ENCODE measurements at regions not wholly inside any gene's neighbourhood (a gene's known extent, or its start where the extent isn't known, plus 50 kb on each side); places are given as distances from the start of the nearest gene placed in this dataset.

DNA sequence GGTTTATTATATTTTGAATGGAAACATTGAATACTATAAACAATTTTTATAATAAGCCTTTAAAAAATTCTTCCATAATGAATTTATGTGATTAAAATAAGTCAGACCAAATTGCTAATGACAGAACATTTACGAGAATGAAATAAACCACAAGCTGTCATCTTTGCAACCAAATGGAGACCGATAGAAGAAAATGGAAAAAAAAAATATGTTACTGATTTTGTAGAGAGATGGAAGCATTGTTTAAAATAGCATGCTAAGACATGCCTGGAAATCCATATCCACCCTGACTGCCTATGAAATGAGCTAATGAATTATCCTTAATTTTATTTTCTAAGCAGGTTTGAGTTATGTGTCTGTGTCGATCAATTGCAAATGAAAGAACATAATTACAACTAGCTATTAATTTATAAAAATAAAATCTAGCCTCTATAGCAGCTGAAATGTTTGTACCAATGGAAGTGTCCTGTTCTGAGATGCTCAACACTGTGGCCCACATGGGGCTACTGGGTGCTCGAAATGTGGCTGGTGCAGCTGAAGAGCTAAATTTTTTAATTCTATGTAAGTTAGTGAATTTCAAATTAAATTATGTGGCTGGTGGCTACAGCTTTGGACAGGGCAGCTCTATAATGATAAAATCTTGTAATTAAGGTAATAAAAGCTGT lies 832.8 kb downstream of the RNF144A start:
- Histone ChIP-seq H2AFZ (ENCODE audit: low read length) (no peak overlapping the region), H3K4me3 (ENCODE audit: low read length, poor library complexity, severe bottlenecking) (no peak overlapping the region), H3K9me3 (ENCODE audit: insufficient read depth, low read depth, low read length) (no peaks in the 10 kb centered on the region), H3K79me2 (ENCODE audit: insufficient read depth, low read length) (no peaks in the 10 kb centered on the region), H3K9ac (ENCODE audit: low read depth, low read length, poor library complexity, severe bottlenecking) (no peak overlapping the region), H3K4me1 (ENCODE audit: insufficient read depth, low read length, poor library complexity, severe bottlenecking) (peaks cover 15% of the 10 kb centered on the region), H4K20me1 (ENCODE audit: insufficient read depth, low read length, poor library complexity, severe bottlenecking) (no peaks in the 10 kb centered on the region), H3F3A (ENCODE audit: low read depth) (no peaks in the 10 kb centered on the region), H3K4me2 (ENCODE audit: low read depth, low read length, poor library complexity, severe bottlenecking) (no peak overlapping the region), H3K27me3 (ENCODE audit: insufficient read depth, low read length, poor library complexity, severe bottlenecking) (no peaks in the 10 kb centered on the region), H3K9me2 (replicated peaks; ENCODE audit: low read depth, low read length) (no peaks in the 10 kb centered on the region), H3K36me3 (ENCODE audit: insufficient read depth, low read length) (no peaks in the 10 kb centered on the region)
- TF ChIP-seq EZH2phosphoT487 (IDR thresholded peaks at IDR 0.05; ENCODE audit: borderline replicate concordance) = no peak
- TF ChIP-seq, protein P1, sequence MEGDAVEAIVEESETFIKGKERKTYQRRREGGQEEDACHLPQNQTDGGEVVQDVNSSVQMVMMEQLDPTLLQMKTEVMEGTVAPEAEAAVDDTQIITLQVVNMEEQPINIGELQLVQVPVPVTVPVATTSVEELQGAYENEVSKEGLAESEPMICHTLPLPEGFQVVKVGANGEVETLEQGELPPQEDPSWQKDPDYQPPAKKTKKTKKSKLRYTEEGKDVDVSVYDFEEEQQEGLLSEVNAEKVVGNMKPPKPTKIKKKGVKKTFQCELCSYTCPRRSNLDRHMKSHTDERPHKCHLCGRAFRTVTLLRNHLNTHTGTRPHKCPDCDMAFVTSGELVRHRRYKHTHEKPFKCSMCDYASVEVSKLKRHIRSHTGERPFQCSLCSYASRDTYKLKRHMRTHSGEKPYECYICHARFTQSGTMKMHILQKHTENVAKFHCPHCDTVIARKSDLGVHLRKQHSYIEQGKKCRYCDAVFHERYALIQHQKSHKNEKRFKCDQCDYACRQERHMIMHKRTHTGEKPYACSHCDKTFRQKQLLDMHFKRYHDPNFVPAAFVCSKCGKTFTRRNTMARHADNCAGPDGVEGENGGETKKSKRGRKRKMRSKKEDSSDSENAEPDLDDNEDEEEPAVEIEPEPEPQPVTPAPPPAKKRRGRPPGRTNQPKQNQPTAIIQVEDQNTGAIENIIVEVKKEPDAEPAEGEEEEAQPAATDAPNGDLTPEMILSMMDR (conservative IDR thresholded peaks at IDR 0.05; ENCODE audit: low read length) = no peak

DNA sequence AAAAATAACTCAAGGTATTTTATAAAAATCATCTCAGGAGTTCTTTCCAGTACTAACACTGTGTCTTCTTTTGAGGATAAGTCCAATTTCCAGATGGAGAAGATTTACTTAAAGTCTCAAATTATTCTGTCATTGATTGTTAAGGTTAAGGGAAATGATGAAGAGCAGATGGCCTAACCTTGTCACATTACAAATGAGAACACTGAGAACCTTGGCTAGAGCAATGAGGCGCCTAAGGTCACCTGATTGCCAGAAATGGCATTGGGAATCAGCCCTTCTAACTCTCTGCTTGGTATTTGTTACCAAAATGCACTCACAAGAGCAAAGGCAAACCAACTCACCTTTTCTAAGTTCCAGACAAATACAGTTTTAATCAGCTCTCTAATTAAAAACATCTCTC lies 835.1 kb downstream of the RNF144A start:
- no peak overlapping the region for H2AFZ ChIP-seq (ENCODE audit: low read length)
- no peaks in the 10 kb centered on the region for H4K20me1 ChIP-seq (ENCODE audit: insufficient read depth, low read length, poor library complexity, severe bottlenecking)
- no peaks in the 10 kb centered on the region for H3K27me3 ChIP-seq (ENCODE audit: insufficient read depth, low read length, poor library complexity, severe bottlenecking)
- no peak for TF ChIP-seq EZH2phosphoT487 (IDR thresholded peaks at IDR 0.05; ENCODE audit: borderline replicate concordance)
- TF ChIP-seq, protein P1 (conservative IDR thresholded peaks at IDR 0.05; ENCODE audit: low read length) = no peak
- H3K79me2 ChIP-seq (ENCODE audit: insufficient read depth, low read length) = no peaks in the 10 kb centered on the region
- peaks cover 9% of the 10 kb centered on the region for H3K4me1 ChIP-seq (ENCODE audit: insufficient read depth, low read length, poor library complexity, severe bottlenecking)
- H3K4me2 ChIP-seq (ENCODE audit: low read depth, low read length, poor library complexity, severe bottlenecking) = no peak overlapping the region
- H3K4me3 ChIP-seq (ENCODE audit: low read length, poor library complexity, severe bottlenecking) = no peak overlapping the region
- H3F3A ChIP-seq (ENCODE audit: low read depth) = no peaks in the 10 kb centered on the region
- H3K9ac ChIP-seq (ENCODE audit: low read depth, low read length, poor library complexity, severe bottlenecking) = no peak overlapping the region
- no peaks in the 10 kb centered on the region for H3K36me3 ChIP-seq (ENCODE audit: insufficient read depth, low read length)
- H3K9me3 ChIP-seq (ENCODE audit: insufficient read depth, low read depth, low read length) = no peaks in the 10 kb centered on the region
- H3K9me2 ChIP-seq (replicated peaks; ENCODE audit: low read depth, low read length) = no peaks in the 10 kb centered on the region

DNA sequence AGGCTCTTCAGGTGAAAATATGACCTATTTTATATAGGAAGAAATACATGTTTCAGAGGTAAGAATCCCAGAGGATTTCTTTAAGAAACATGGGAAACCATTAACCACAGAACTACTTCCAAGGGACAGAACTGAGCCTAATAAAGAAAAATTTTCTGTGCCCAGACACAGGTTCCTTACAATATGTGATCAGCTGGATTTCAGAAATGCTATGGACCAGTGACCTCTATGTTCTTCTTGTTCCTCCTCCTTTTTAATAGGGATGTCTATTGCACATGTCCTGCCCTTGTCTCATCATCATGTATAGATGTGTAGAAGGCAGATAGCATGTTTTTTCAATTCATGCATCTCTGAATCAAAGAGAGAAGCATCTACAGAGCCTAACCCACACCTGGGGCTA lies 836.6 kb downstream of the RNF144A start:
- H3K4me1 ChIP-seq (ENCODE audit: insufficient read depth, low read length, poor library complexity, severe bottlenecking) = peaks cover 7% of the 10 kb centered on the region
- H3K36me3 ChIP-seq (ENCODE audit: insufficient read depth, low read length) = no peaks in the 10 kb centered on the region

More for the DNA sequence above, 836.6 kb downstream of the RNF144A start:
- TF ChIP-seq EZH2phosphoT487 (IDR thresholded peaks at IDR 0.05; ENCODE audit: borderline replicate concordance) = no peak
- TF ChIP-seq, protein P1 (conservative IDR thresholded peaks at IDR 0.05; ENCODE audit: low read length) = no peak
- H3K9me2 ChIP-seq (replicated peaks; ENCODE audit: low read depth, low read length) = no peaks in the 10 kb centered on the region
- no peak overlapping the region for H3K9ac ChIP-seq (ENCODE audit: low read depth, low read length, poor library complexity, severe bottlenecking)
- no peaks in the 10 kb centered on the region for H3K27me3 ChIP-seq (ENCODE audit: insufficient read depth, low read length, poor library complexity, severe bottlenecking)
- no peaks in the 10 kb centered on the region for H3K9me3 ChIP-seq (ENCODE audit: insufficient read depth, low read depth, low read length)
- H3K4me3 ChIP-seq (ENCODE audit: low read length, poor library complexity, severe bottlenecking) = no peak overlapping the region
- no peaks in the 10 kb centered on the region for H3F3A ChIP-seq (ENCODE audit: low read depth)
- H4K20me1 ChIP-seq (ENCODE audit: insufficient read depth, low read length, poor library complexity, severe bottlenecking) = no peaks in the 10 kb centered on the region
- no peak overlapping the region for H2AFZ ChIP-seq (ENCODE audit: low read length)
- no peaks in the 10 kb centered on the region for H3K79me2 ChIP-seq (ENCODE audit: insufficient read depth, low read length)
- no peak overlapping the region for H3K4me2 ChIP-seq (ENCODE audit: low read depth, low read length, poor library complexity, severe bottlenecking)

Measured in Loucy (cell line).